GM23338 (cell line): ENCODE measurements at regions not wholly inside any gene's neighbourhood (a gene's known extent, or its start where the extent isn't known, plus 50 kb on each side); places are given as distances from the start of the nearest gene placed in this dataset.

Experiments
- CREB1 ChIP-seq: fragments of 250-450 bp; sonication (Bioruptor Pico); IDR thresholded peaks from 2 replicates; pipeline ENCODE4 v1.5.0; 2020; ENCODE audit warnings: low read depth, mild to moderate bottlenecking, moderate library complexity
- CTCF ChIP-seq, 2 experiments: fragments of 200-600 bp in 1 of 2; sonication (generic) in 1 of 2; conservative IDR thresholded peaks; 2 replicates each; pipeline versions ENCODE4 v1.5.1 to v1.6.1; 2016 to 2017; ENCODE audit warnings: antibody characterized with exemption in 2 of 2, low read depth in 2 of 2, mild to moderate bottlenecking in 2 of 2, moderate library complexity in 1 of 2
- ETS1 ChIP-seq: IDR thresholded peaks from 2 replicates; pipeline ENCODE4 v1.6.1; 2016; ENCODE audit warnings: antibody characterized with exemption
- EZH2 ChIP-seq: fragments of 200-600 bp; sonication (generic); IDR thresholded peaks from one replicate; pipeline ENCODE4 v1.8.0; 2017; ENCODE audit warnings: antibody characterized with exemption, mild to moderate bottlenecking, low read depth; ENCODE audit not compliant: unreplicated experiment
- EZH2phosphoT487 ChIP-seq: fragments of 200-600 bp; sonication (generic); IDR thresholded peaks from one replicate; pipeline ENCODE4 v1.8.1; 2018; ENCODE audit warnings: antibody characterized with exemption; ENCODE audit not compliant: unreplicated experiment
- JUNB ChIP-seq: IDR thresholded peaks from one replicate; pipeline ENCODE4 v1.6.1; 2016; ENCODE audit warnings: antibody characterized with exemption; ENCODE audit not compliant: unreplicated experiment
- POLR2AphosphoS5 ChIP-seq: IDR thresholded peaks from 2 replicates; pipeline ENCODE4 v1.6.1; 2016; ENCODE audit warnings: antibody characterized with exemption, low read depth
- REST ChIP-seq: IDR thresholded peaks from one replicate; pipeline ENCODE4 v1.6.1; 2018; ENCODE audit warnings: antibody characterized with exemption; ENCODE audit not compliant: unreplicated experiment
- STAT1 ChIP-seq: IDR thresholded peaks from one replicate; pipeline ENCODE4 v1.6.1; 2016; ENCODE audit warnings: antibody characterized with exemption; ENCODE audit not compliant: unreplicated experiment
- ZNF462 ChIP-seq: fragments of 250-450 bp; sonication (Bioruptor Pico); IDR thresholded peaks from 2 replicates; pipeline ENCODE4 v1.5.0; 2020; ENCODE audit warnings: mild to moderate bottlenecking, moderate library complexity

GRCh38 chr1:177660188-177660587, 309.7 kb downstream of the SEC16B start:
- no peak for TF ChIP-seq REST
- TF ChIP-seq CREB1 (CRISPR knock-in tag), result no peak
- no peak for TF ChIP-seq CTCF (conservative IDR thresholded peaks at IDR 0.05; ENCODE audit: low read depth in 2 of 2)
- no peak for TF ChIP-seq EZH2
- TF ChIP-seq EZH2phosphoT487, result no peak
- no peak for TF ChIP-seq JUNB
- TF ChIP-seq STAT1, result no peak
- no peak for TF ChIP-seq ETS1
- no peak for TF ChIP-seq ZNF462 (CRISPR knock-in tag)
- TF ChIP-seq POLR2AphosphoS5, result no peak
